SU-DHL-6 (cell line): ENCODE measurements at regions not wholly inside any gene's neighbourhood (a gene's known extent, or its start where the extent isn't known, plus 50 kb on each side); places are given as distances from the start of the nearest gene placed in this dataset.

ENCODE experiments used
- H2AFZ ChIP-seq: fragments of 200-600 bp; sonication (generic); 2 replicates; pipeline ENCODE4 v1.6.1; 2014; ENCODE audit warnings: low read depth, mild to moderate bottlenecking, moderate library complexity, mixed read lengths, antibody characterized with exemption, low read length; ENCODE audit not compliant: severe bottlenecking
- H3F3A ChIP-seq: fragments of 200-600 bp; shearing (Covaris generic); 2 replicates; pipeline ENCODE4 v1.6.0; 2016; ENCODE audit warnings: antibody characterized with exemption, mild to moderate bottlenecking; ENCODE audit not compliant: insufficient read depth
- H3K27ac ChIP-seq: fragments of 200-600 bp; sonication (generic); 2 replicates; pipeline ENCODE4 v1.5.1; 2016; ENCODE audit warnings: low read depth, mild to moderate bottlenecking, low read length, moderate library complexity, mixed read lengths
- H3K27me3 ChIP-seq: fragments of 200-600 bp; sonication (generic), shearing (Covaris generic); 2 replicates; pipeline ENCODE4 v1.6.0; 2014; ENCODE audit warnings: mild to moderate bottlenecking, low read length
- H3K36me3 ChIP-seq: fragments of 200-600 bp; sonication (generic); 2 replicates; pipeline ENCODE4 v1.6.1; 2014; ENCODE audit warnings: mild to moderate bottlenecking, low read length, mixed read lengths
- H3K4me2 ChIP-seq: fragments of 300-600, 200-600 bp; shearing (Covaris generic), sonication (generic); 2 replicates; pipeline ENCODE4 v1.6.0; 2014; ENCODE audit warnings: low read length, low read depth, mild to moderate bottlenecking; ENCODE audit not compliant: poor library complexity, severe bottlenecking
- H3K4me3 ChIP-seq: fragments of 200-600 bp; sonication (generic); 2 replicates; pipeline ENCODE4 v1.5.1; 2014; ENCODE audit warnings: antibody characterized with exemption, low read length, mild to moderate bottlenecking, mixed read lengths; ENCODE audit not compliant: insufficient read depth, poor library complexity, severe bottlenecking
- H3K79me2 ChIP-seq: fragments of 200-600 bp; sonication (generic); 2 replicates; pipeline ENCODE4 v1.6.1; 2014; ENCODE audit warnings: mild to moderate bottlenecking, low read length, moderate library complexity; ENCODE audit not compliant: insufficient read depth
- H3K9ac ChIP-seq: fragments of 200-600 bp; sonication (generic); 2 replicates; pipeline ENCODE4 v1.7.0; 2014; ENCODE audit warnings: mild to moderate bottlenecking, low read length
- H3K9me2 ChIP-seq: fragments of 200-600 bp; sonication (generic); replicated peaks from 2 replicates; pipeline ENCODE4 v1.6.1; 2014; ENCODE audit warnings: low read length; ENCODE audit not compliant: insufficient read depth
- H3K9me3 ChIP-seq: fragments of 200-600 bp; sonication (generic); 2 replicates; pipeline ENCODE4 v1.6.1; 2014; ENCODE audit warnings: low read length, mixed read lengths; ENCODE audit not compliant: insufficient read depth
- H4K20me1 ChIP-seq: fragments of 200-600 bp; sonication (generic); 2 replicates; pipeline ENCODE4 v1.6.1; 2014; ENCODE audit warnings: low read depth, mild to moderate bottlenecking, antibody characterized with exemption, low read length, moderate library complexity, mixed read lengths
- EZH2phosphoT487 ChIP-seq: fragments of 200-600 bp; sonication (generic), shearing (Covaris generic); conservative IDR thresholded peaks from 2 replicates; pipeline ENCODE4 v1.6.1; 2018; ENCODE audit warnings: mild to moderate bottlenecking, antibody characterized with exemption, low read length, moderate library complexity, mixed read lengths
- TF ChIP-seq, protein P1 (sequence below): fragments of 200-600 bp; sonication (generic); IDR thresholded peaks from one replicate; pipeline ENCODE4 v1.5.1; 2017; ENCODE audit warnings: antibody characterized with exemption, mild to moderate bottlenecking, low read length, moderate library complexity; ENCODE audit not compliant: insufficient read depth, poor library complexity, severe bottlenecking

DNA sequence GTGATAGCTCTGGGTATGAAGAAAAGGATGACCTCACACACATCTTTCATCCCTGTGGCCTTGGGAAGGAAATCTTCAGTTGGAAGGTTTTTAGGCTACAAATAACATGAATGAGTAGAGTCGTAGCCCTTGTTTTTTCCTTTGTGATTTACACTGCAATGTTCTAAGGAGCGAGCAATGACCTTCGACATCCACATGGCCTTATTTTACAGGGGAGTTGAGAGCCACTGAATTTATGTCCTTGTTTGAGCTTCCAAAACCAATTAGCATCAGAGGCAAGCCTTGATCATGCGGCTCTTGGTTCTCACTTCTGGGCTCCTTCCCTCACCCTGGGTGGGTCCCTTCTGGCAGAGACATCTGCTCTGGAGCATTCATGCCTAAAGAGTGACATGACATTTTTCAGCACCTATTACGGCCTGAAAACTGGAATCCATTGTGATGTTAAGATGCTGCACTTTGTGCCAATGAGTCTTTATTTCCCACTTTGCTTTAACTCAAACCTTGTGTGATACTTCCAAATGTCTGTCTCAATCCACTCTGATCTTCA is 70.5 kb upstream of the RUNX1 start:
- no peaks in the 10 kb centered on the region for H3K79me2 ChIP-seq
- H4K20me1 ChIP-seq: no peaks in the 10 kb centered on the region
- H3K9me2 ChIP-seq: no peaks in the 10 kb centered on the region
- no peak overlapping the region for H2AFZ ChIP-seq
- no peaks in the 10 kb centered on the region for H3K9me3 ChIP-seq
- H3K4me2 ChIP-seq: no peak overlapping the region
- H3K36me3 ChIP-seq: no peaks in the 10 kb centered on the region
- no peak overlapping the region for H3K4me3 ChIP-seq
- no peaks in the 10 kb centered on the region for H3F3A ChIP-seq
- H3K27me3 ChIP-seq: no peaks in the 10 kb centered on the region
- TF ChIP-seq EZH2phosphoT487: no peak
- TF ChIP-seq, protein P1, sequence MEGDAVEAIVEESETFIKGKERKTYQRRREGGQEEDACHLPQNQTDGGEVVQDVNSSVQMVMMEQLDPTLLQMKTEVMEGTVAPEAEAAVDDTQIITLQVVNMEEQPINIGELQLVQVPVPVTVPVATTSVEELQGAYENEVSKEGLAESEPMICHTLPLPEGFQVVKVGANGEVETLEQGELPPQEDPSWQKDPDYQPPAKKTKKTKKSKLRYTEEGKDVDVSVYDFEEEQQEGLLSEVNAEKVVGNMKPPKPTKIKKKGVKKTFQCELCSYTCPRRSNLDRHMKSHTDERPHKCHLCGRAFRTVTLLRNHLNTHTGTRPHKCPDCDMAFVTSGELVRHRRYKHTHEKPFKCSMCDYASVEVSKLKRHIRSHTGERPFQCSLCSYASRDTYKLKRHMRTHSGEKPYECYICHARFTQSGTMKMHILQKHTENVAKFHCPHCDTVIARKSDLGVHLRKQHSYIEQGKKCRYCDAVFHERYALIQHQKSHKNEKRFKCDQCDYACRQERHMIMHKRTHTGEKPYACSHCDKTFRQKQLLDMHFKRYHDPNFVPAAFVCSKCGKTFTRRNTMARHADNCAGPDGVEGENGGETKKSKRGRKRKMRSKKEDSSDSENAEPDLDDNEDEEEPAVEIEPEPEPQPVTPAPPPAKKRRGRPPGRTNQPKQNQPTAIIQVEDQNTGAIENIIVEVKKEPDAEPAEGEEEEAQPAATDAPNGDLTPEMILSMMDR: no peak
- H3K9ac ChIP-seq: no peak overlapping the region
- H3K27ac ChIP-seq: no peak overlapping the region

DNA sequence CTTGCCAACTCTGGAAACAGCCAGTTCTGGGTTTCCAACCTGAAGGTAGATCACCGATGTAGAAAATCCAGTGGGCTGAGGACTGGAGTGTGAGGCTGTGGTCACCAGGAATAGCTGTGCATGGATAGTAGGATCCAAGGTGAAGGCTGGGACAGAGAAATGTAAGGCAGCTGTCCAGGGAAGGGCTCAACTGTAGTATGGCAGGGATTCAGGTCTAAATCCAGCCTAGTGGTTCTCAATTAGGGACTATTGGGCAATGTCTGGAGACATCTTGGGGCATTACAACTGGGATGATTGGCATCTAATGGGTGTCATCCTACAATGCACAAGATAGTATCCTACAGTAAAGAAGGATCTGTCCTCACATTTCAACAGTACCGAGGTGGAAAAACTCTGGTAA is 67.7 kb upstream of the RUNX1 start:
- no peaks in the 10 kb centered on the region for H3K9me2 ChIP-seq
- no peak overlapping the region for H3K4me3 ChIP-seq
- H3K79me2 ChIP-seq: no peaks in the 10 kb centered on the region
- no peak overlapping the region for H3K9ac ChIP-seq
- no peaks in the 10 kb centered on the region for H3K27me3 ChIP-seq
- no peaks in the 10 kb centered on the region for H4K20me1 ChIP-seq
- no peaks in the 10 kb centered on the region for H3F3A ChIP-seq
- H3K27ac ChIP-seq: no peak overlapping the region
- no peaks in the 10 kb centered on the region for H3K36me3 ChIP-seq
- no peak overlapping the region for H2AFZ ChIP-seq
- H3K9me3 ChIP-seq: no peaks in the 10 kb centered on the region
- H3K4me2 ChIP-seq: no peak overlapping the region
- TF ChIP-seq, protein P1: no peak
- TF ChIP-seq EZH2phosphoT487: no peak

DNA sequence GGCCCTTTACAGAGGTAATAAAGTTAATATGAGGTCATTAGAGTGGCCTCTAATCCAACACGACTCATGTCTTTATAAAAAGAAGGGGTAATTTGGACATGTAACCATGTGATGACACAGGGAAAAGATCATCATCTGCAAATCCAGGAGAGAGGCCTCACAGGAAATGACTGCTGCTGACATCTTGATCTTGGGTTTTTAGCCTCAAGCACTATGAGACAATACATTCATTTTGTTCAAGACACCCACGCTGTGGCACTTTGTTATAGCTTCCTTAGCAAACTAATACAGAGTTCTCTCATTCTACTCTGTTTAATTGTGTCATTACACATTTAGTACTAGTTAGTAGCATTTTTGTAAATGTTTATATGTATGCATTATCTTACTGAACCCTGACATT is 64.0 kb upstream of the RUNX1 start:
- Histone ChIP-seq H3K9me2 (no peaks in the 10 kb centered on the region), H3K9me3 (no peaks in the 10 kb centered on the region), H2AFZ (no peak overlapping the region), H4K20me1 (no peaks in the 10 kb centered on the region), H3K9ac (no peak overlapping the region), H3K27me3 (no peaks in the 10 kb centered on the region), H3F3A (no peaks in the 10 kb centered on the region), H3K4me3 (no peak overlapping the region), H3K4me2 (no peak overlapping the region), H3K79me2 (no peaks in the 10 kb centered on the region), H3K27ac (no peak overlapping the region), H3K36me3 (no peaks in the 10 kb centered on the region)
- no peak for TF ChIP-seq EZH2phosphoT487
- TF ChIP-seq, protein P1: no peak
